ENCODE measurements at regions not wholly inside any gene's neighbourhood (a gene's known extent, or its start where the extent isn't known, plus 50 kb on each side); places are given as distances from the start of the nearest gene placed in this dataset.

DNA sequence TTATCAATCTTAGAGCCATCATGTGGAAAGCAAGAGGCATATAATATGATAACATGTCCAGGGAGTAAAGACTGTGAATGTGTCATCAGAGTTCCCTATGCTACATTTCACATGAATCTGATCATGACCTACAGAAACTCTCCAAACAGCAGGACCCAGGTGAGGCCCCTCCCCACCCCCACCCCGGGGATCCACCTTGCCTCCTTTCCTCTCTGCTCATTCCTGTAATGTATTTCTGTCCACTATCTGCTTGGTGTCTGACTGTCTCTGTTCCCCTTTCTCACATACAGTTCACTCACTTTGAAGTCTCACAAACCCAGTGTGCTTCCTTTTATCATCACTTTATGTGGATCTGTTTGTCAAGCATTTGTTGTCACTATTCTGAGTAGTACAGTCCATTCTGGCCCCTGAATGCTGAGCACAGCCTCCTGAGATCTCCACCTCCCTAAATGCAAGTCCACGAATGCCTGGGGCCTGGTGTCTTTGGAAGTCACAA is 76.4 kb upstream of the SMARCA2 start:
- ATAC-seq (no peak), DNase-seq (no peak)
- Mint-ChIP-seq H3K4me1 (peaks cover 0 to 5% (median 2%) of the 10 kb centered on the region in 4 donors), H3K36me3 (peaks cover 0 to 2% (median 0%) of the 10 kb centered on the region in 3 donors), H3K4me3 (no peak overlapping the region), H3K27me3 (peaks cover 0 to 9% (median 4%) of the 10 kb centered on the region in 5 donors), H3K9me3 (no peaks in the 10 kb centered on the region), H3K27ac (no peak overlapping the region)
- POLR2A ChIA-PET, result no interaction called here

DNA sequence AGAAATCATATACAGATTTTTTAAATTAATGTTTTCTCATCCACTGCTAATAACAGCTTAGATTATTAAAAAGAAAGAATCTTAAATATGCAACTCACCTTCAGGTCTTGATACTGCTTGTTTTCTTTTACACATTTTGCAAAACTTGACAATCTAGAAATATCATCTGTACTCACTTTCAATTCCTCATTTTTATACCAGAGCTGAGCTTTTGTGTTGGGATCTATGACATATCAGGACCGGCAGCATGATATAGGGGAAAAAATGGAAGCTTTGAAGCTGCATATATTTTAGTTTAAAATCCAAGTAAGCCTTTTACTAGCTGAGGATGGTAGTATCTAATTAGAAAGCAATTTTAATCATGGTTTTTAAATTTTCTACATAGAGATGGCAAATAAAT is 75.7 kb upstream of the SMARCA2 start:
- ATAC-seq (no peak), DNase-seq (no peak)
- Mint-ChIP-seq H3K4me1 (peaks cover 0 to 5% (median 2%) of the 10 kb centered on the region in 4 donors), H3K9me3 (no peaks in the 10 kb centered on the region), H3K27me3 (peaks cover 0 to 9% (median 4%) of the 10 kb centered on the region in 5 donors), H3K36me3 (peaks cover 0 to 2% (median 0%) of the 10 kb centered on the region in 3 donors), H3K4me3 (no peak overlapping the region), H3K27ac (no peak overlapping the region)
- POLR2A ChIA-PET, result no interaction called here

DNA sequence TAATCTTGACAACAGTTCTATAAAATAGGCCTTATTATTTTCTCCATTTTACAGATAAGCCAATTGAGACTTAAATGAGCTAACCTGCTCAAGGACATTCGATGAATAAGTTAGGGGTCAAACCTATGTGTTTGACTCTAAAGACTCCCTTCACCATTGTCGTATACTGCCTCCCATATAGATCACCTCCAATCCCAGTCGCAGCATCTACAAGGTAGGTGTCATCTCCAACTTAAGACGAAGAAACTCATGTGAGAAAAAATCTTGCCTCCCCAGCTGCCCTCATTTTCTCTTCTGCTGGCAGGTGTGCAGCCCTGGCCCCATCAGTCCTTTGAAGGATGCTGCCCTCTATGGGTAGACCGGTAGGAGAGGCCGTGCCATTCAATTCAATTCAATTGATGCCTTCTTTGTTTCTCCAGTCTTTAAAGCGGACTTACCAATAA is 75.2 kb upstream of the SMARCA2 start:
- POLR2A ChIA-PET, result no interaction called here
- H3K36me3 Mint-ChIP-seq, result no peaks in the 10 kb centered on the region
- H3K4me1 Mint-ChIP-seq, result peaks cover 0 to 5% (median 2%) of the 10 kb centered on the region in 4 donors
- H3K9me3 Mint-ChIP-seq, result no peaks in the 10 kb centered on the region
- peak in 6 of 10 donors; percentile 5 to 43 (median 17) for DNase-seq
- no peak overlapping the region for H3K4me3 Mint-ChIP-seq
- ATAC-seq, result peak; percentile 50 to 66
- peaks cover 0 to 9% (median 4%) of the 10 kb centered on the region in 5 donors for H3K27me3 Mint-ChIP-seq
- H3K27ac Mint-ChIP-seq, result no peak overlapping the region

DNA sequence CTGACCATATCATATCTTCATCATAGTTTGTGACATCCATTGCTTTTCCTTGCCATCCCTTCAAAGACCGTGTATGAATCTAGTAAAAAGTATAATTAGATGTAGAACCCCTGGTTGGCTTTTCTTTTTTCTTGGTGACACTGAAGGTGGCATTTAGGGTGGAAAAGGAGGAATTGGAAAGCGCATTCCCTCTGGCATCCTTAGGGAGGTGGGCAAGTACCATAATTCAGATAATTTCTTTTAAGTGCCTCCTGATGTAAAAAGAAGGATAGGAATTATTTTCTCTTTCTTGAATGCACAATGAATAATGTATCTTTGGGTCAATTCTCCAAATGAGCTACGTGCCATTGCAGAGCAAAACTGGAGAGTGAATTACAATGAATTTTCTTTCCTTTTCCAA is 73.2 kb upstream of the SMARCA2 start:
- Mint-ChIP-seq H3K4me1 (peaks cover 0 to 5% (median 2%) of the 10 kb centered on the region in 4 donors), H3K27ac (no peak overlapping the region), H3K9me3 (no peaks in the 10 kb centered on the region), H3K36me3 (no peaks in the 10 kb centered on the region), H3K4me3 (no peak overlapping the region), H3K27me3 (peaks cover 0 to 9% (median 3%) of the 10 kb centered on the region in 5 donors)
- no peak for ATAC-seq
- DNase-seq, result no peak
- POLR2A ChIA-PET, result no interaction called here

DNA sequence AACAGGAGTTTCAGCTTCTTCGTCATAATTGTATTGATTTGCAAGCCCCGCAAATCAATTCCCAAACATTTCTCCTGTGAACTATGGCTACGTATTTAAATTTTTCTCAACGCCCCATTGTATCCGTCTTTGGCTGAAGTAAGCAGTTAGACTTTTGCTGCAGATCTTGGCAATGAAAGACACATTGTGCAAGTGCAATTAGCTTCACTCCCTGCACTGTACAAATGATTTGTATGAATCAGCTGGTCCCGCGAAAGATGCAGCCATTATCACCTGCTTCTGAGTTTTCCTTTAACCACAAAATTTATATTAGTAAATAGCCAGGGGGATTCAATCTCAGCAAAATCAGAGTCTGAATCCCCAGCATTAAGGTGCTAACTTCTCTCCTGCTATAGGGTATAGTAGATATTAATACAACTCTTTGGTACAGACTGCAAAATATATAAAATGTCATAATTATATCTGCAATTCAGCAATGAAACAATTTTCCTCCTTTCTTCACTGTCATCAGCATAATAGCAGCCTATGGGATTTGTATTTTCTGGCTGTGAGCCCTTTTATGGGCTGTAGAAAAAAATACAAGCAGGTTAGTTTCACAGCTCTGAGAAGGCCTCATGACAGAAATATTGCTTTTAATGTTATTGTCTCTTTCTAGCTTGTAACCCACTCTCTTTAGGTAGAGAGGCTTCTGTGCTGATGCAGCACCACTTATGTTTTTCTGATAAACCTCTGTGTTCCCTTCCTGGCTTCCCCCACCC is 68.4 kb upstream of the SMARCA2 start:
- no peak overlapping the region for H3K27ac Mint-ChIP-seq
- H3K9me3 Mint-ChIP-seq, result no peaks in the 10 kb centered on the region
- H3K27me3 Mint-ChIP-seq, result peaks cover 0 to 2% (median 0%) of the 10 kb centered on the region in 5 donors
- H3K36me3 Mint-ChIP-seq, result no peaks in the 10 kb centered on the region
- H3K4me3 Mint-ChIP-seq, result no peak overlapping the region
- POLR2A ChIA-PET, result no interaction called here
- H3K4me1 Mint-ChIP-seq, result no peaks in the 10 kb centered on the region
- no peak for ATAC-seq
- DNase-seq, result no peak

DNA sequence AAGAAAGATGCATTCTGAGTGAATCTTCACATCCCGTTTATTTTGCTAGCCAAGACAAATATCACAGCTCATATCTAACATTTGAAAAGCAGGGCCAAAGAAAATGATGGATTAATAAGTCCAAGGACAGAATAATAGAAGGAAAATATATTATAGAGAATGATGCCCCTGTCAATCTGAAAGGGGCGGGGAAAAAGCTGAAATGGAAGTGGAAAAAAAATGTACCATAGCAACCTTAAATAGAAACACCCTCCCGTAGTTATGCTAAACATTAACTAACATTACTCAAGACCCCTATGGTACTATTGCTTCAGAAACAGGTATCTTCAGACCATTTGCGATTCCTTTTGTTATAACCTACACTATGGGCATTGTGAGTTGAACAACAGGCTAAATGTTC is 67.7 kb upstream of the SMARCA2 start:
- Mint-ChIP-seq H3K36me3 (no peaks in the 10 kb centered on the region), H3K9me3 (no peaks in the 10 kb centered on the region), H3K4me3 (no peak overlapping the region), H3K27me3 (peaks cover 0 to 2% (median 0%) of the 10 kb centered on the region in 5 donors), H3K27ac (no peak overlapping the region), H3K4me1 (no peaks in the 10 kb centered on the region)
- POLR2A ChIA-PET, result no interaction called here
- ATAC-seq (no peak), DNase-seq (no peak)

DNA sequence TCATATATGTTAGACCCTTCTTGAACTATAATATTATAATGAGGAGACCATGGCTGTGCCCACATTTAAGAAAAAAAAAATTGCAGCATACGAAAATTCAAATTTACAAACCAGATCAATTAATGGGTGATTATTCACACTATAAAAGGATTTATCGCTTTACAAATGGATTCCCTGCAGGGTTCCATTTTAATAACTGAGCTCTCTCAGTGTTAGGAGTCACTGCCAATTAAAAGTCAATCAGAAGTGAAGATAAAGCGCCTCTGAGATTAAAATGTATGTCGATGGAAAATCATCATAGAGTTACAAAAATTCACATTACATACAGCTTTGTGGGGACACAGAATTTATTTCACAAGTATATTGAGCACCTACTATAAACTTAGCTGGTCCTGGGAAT is 66.6 kb upstream of the SMARCA2 start:
- H3K27ac Mint-ChIP-seq, result no peak overlapping the region
- H3K36me3 Mint-ChIP-seq, result no peaks in the 10 kb centered on the region
- H3K27me3 Mint-ChIP-seq, result peaks cover 0 to 2% (median 0%) of the 10 kb centered on the region in 5 donors
- DNase-seq, result no peak
- no peaks in the 10 kb centered on the region for H3K4me1 Mint-ChIP-seq
- no peak overlapping the region for H3K4me3 Mint-ChIP-seq
- H3K9me3 Mint-ChIP-seq, result no peaks in the 10 kb centered on the region
- POLR2A ChIA-PET, result no interaction called here
- ATAC-seq, result no peak

DNA sequence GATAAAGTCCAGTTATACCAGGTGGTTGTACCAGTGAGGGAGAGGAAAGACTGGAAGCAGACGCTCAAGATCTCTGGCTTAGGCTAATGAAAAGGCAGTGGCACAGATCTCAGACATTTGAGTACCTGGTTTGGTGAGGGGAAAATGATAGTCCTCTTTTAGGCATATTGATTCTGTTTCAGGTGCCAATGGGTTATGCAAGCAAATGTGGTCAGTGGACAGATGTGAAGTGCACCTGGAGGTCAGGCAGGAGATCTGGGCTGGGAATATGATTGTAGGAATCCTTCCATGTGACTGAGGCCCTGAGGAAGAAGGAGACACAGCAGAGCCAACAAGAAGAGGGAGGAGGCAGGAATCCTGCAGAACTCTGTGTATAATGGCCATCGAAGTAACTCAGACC is 63.7 kb upstream of the SMARCA2 start:
- Mint-ChIP-seq H3K27ac (no peak overlapping the region), H3K4me1 (peaks cover 0 to 3% (median 0%) of the 10 kb centered on the region in 4 donors), H3K36me3 (no peaks in the 10 kb centered on the region), H3K27me3 (no peaks in the 10 kb centered on the region), H3K9me3 (peaks cover 0 to 2% (median 0%) of the 10 kb centered on the region in 9 donors), H3K4me3 (no peak overlapping the region)
- no peak for ATAC-seq
- POLR2A ChIA-PET, result no interaction called here
- DNase-seq, result no peak

DNA sequence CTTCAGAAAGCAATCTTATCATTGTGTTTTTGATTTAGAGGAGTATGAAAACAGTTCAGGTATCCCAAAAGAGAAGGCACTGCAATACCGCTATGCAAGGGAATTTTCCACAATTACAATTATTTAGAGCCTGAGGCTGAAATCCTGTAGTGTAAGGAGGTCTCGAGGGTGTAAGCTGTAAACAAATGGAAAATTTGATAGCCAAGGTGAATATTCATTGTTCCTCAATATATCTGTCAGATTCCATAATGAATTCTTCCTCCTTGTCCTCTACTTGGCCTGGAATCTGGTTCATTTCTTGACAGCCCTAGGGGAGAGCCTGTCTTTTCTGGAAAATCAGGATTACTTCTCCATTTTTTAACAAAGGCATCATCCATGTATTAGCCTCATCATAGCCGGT is 63.1 kb upstream of the SMARCA2 start:
- Mint-ChIP-seq H3K27ac (no peak overlapping the region), H3K4me1 (peaks cover 0 to 3% (median 0%) of the 10 kb centered on the region in 4 donors), H3K9me3 (peaks cover 0 to 2% (median 0%) of the 10 kb centered on the region in 9 donors), H3K36me3 (no peaks in the 10 kb centered on the region), H3K4me3 (no peak overlapping the region), H3K27me3 (no peaks in the 10 kb centered on the region)
- POLR2A ChIA-PET, result no interaction called here
- DNase-seq (no peak), ATAC-seq (no peak)

DNA sequence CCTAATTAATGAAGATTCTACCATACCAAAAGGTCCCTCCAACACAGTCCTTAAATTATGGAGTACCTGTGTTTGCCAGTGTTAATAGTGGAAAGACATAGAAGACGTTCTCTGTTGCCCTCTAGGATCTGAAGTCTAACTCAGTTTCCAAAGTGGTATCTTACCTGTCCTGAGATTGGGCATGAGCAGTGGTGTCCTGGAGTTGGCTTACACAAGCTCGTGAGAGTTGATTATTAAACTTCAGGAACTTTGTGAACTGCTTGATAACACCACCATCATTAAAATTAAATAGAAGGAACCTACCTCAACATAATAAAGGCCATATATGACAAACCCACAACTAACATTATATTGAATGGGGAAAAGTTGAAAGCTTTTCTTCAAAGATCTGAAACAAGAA is 60.9 kb upstream of the SMARCA2 start:
- Mint-ChIP-seq H3K27ac (no peak overlapping the region), H3K9me3 (peaks cover 0 to 2% (median 0%) of the 10 kb centered on the region in 9 donors), H3K36me3 (no peaks in the 10 kb centered on the region), H3K27me3 (no peaks in the 10 kb centered on the region), H3K4me3 (no peak overlapping the region), H3K4me1 (peaks cover 0 to 3% (median 0%) of the 10 kb centered on the region in 4 donors)
- ATAC-seq, result no peak
- POLR2A ChIA-PET, result no interaction called here
- DNase-seq, result no peak

DNA sequence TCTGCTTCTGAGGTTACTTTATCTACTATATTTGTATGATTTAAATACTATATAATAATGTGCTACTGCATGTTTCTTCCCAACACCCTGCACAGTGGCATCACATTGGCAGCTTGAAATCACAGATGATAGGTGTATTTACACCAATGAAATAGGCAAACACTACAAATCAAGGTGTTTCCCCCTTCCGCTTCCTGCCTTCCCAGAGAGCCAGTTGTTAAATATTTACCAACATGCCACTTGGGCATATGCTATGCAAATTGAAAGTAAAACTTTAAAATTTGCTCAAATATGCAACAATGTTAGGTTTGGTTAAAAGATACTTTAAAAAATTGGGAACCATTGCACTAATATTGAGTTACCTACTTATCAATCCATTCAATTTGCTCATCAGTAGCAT is 58.2 kb upstream of the SMARCA2 start:
- POLR2A ChIA-PET, result no interaction called here
- no peak for DNase-seq

DNA sequence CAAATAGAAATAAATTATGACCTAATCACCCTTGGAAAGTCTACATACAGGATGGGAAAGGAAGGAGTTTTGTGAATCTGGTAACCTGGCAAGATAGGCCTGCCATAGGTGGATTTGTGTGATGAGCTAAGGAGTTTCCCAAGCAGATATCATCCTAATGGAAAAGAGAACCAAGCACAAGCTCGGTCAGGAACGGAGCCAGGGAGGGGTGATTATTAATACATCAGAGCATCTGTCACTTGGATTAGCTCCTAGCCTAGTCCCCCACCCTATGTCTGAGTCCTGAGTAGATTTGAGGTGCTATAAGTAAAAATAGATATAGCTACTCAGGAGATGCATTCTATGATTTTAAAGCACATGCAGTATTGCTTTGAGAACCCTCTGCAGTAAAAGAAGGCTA is 57.3 kb upstream of the SMARCA2 start:
- Mint-ChIP-seq H3K4me3 (no peak overlapping the region), H3K4me1 (peaks cover 0 to 3% (median 0%) of the 10 kb centered on the region in 4 donors), H3K27me3 (no peaks in the 10 kb centered on the region), H3K36me3 (no peaks in the 10 kb centered on the region), H3K27ac (no peak overlapping the region), H3K9me3 (peaks cover 0 to 2% (median 0%) of the 10 kb centered on the region in 9 donors)
- POLR2A ChIA-PET, result no interaction called here
- ATAC-seq (no peak), DNase-seq (no peak)

More for the DNA sequence above, 58.2 kb upstream of the SMARCA2 start:
- H3K27ac Mint-ChIP-seq, result no peak overlapping the region
- H3K36me3 Mint-ChIP-seq, result no peaks in the 10 kb centered on the region
- H3K27me3 Mint-ChIP-seq, result no peaks in the 10 kb centered on the region
- H3K4me1 Mint-ChIP-seq, result peaks cover 0 to 3% (median 0%) of the 10 kb centered on the region in 4 donors
- no peak overlapping the region for H3K4me3 Mint-ChIP-seq
- ATAC-seq, result no peak
- peaks cover 0 to 2% (median 0%) of the 10 kb centered on the region in 9 donors for H3K9me3 Mint-ChIP-seq

DNA sequence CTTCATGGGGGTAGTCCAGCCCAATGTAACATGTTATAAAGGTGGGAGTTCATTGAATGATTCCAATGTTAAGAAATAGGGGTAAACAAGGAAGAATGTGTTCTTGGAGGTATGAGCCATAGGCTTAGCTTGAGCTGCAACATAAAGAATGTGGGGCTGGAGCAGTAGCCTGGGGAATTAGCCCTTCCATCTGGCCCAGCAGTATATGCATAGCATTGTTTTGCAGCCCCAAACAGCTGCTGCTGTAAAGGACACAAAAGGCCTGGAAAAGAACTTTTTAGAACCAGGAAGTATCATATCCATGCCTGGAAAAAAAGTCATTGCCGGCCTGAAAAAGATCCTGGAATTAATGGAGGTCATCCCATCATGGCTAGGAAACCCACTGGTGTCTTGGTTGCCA is 55.8 kb upstream of the SMARCA2 start:
- no peak for DNase-seq
- peak overlapping the region in 1 of 10 donors; percentile 44 for H3K27ac Mint-ChIP-seq
- H3K9me3 Mint-ChIP-seq, result peaks cover 0 to 2% (median 0%) of the 10 kb centered on the region in 9 donors
- ATAC-seq, result no peak
- no peaks in the 10 kb centered on the region for H3K36me3 Mint-ChIP-seq
- H3K4me3 Mint-ChIP-seq, result no peak overlapping the region
- H3K4me1 Mint-ChIP-seq, result peaks cover 0 to 3% (median 0%) of the 10 kb centered on the region in 4 donors
- H3K27me3 Mint-ChIP-seq, result no peaks in the 10 kb centered on the region
- POLR2A ChIA-PET, result no interaction called here

Measured in naive thymus-derived CD8-positive, alpha-beta T cell (primary cell).